H1 (cell line): ENCODE measurements at regions not wholly inside any gene's neighbourhood (a gene's known extent, or its start where the extent isn't known, plus 50 kb on each side); places are given as distances from the start of the nearest gene placed in this dataset.

Experiments used
- CTCF ChIA-PET: fragments of 300-600 bp; sonication (Branson Sonifier 250); formaldehyde crosslinking; loops from one replicate; lab custom pipeline; 2021; ENCODE audit not compliant: partially characterized antibody; lab: Charles Lee
- POLR2A ChIA-PET: fragments of 300-600 bp; sonication (Branson Sonifier 250); formaldehyde crosslinking; loops from one replicate; lab custom pipeline; 2021; ENCODE audit warnings: inconsistent platforms; ENCODE audit not compliant: partially characterized antibody; lab: Charles Lee
- DNase-seq, 2 experiments: peaks; one replicate each; pipeline versions ENCODE4 v3.0.0 to v3.0.0-alpha.2; 2010 to 2022; ENCODE audit warnings: low spot score in 2 of 2, low read depth in 1 of 2, mixed read lengths in 1 of 2
- FAIRE-seq: peaks from 2 replicates; lab custom pipeline; 2011; peaks lifted over from hg19 to GRCh38; lab: Jason Lieb, UNC
- H2AFZ ChIP-seq: 2 replicates; pipeline ENCODE4 v1.8.1; 2012; ENCODE audit warnings: low read length, inconsistent platforms
- H2AK5ac ChIP-seq: 2 replicates; pipeline ENCODE4 v1.6.1; 2013; ENCODE audit warnings: low read depth, low read length
- H2BK120ac ChIP-seq: replicated peaks from 2 replicates; pipeline ENCODE3; 2013; ENCODE audit warnings: low read depth, low read length, inconsistent platforms
- H2BK12ac ChIP-seq: 2 replicates; pipeline ENCODE4 v1.6.1; 2013; ENCODE audit warnings: low read depth, low read length
- H2BK15ac ChIP-seq: 2 replicates; pipeline ENCODE4 v1.6.1; 2013; ENCODE audit warnings: low read length
- H2BK20ac ChIP-seq: 2 replicates; pipeline ENCODE4 v1.6.1; 2013; ENCODE audit warnings: low read length
- H2BK5ac ChIP-seq: 2 replicates; pipeline ENCODE4 v1.6.1; 2013; ENCODE audit warnings: low read depth, low read length
- H3K14ac ChIP-seq: 2 replicates; pipeline ENCODE4 v1.6.1; 2013; ENCODE audit warnings: inconsistent platforms; ENCODE audit not compliant: insufficient read length
- H3K18ac ChIP-seq: 2 replicates; pipeline ENCODE4 v1.6.1; 2013; ENCODE audit warnings: low read length; ENCODE audit errors: extremely low read depth
- H3K23ac ChIP-seq: 2 replicates; pipeline ENCODE4 v1.6.1; 2013; ENCODE audit warnings: inconsistent platforms; ENCODE audit not compliant: insufficient read length
- H3K23me2 ChIP-seq: 2 replicates; pipeline ENCODE4 v1.6.1; 2013; ENCODE audit warnings: low read depth, low read length
- H3K27ac ChIP-seq: 2 replicates; pipeline ENCODE4 v1.6.1; 2011; ENCODE audit warnings: low read depth, low read length, inconsistent platforms
- H3K27me3 ChIP-seq, 4 experiments: replicated peaks in 1 of 4; 1 replicate in 1 of 4; 2 replicates in 3 of 4; pipeline versions ENCODE4 v1.6.1 to v1.8.1; 2011 to 2013; ENCODE audit warnings: low read length in 3 of 4, mild to moderate bottlenecking in 3 of 4, inconsistent platforms in 2 of 4, mixed read lengths in 2 of 4, moderate library complexity in 1 of 4; ENCODE audit not compliant: control insufficient read depth in 3 of 4, insufficient read depth in 3 of 4; ENCODE audit errors: extremely low read depth in 1 of 4
- H3K36me3 ChIP-seq, 4 experiments: 2 replicates each; pipeline versions ENCODE4 v1.6.1 to v1.8.1; 2011 to 2013; ENCODE audit warnings: mild to moderate bottlenecking in 4 of 4, low read length in 3 of 4, moderate library complexity in 2 of 4, control low read depth in 1 of 4, inconsistent platforms in 1 of 4; ENCODE audit not compliant: insufficient read depth in 4 of 4, control insufficient read depth in 2 of 4
- H3K4ac ChIP-seq: replicated peaks from 2 replicates; pipeline ENCODE3; 2013; ENCODE audit warnings: low read length, low read depth, mixed read lengths, inconsistent platforms; ENCODE audit not compliant: insufficient read length
- H3K4me1 ChIP-seq, 4 experiments: replicated peaks in 1 of 4; 1 replicate in 1 of 4; 2 replicates in 3 of 4; pipeline versions ENCODE4 v1.6.1 to v1.8.1; 2011 to 2013; ENCODE audit warnings: low read length in 3 of 4, inconsistent platforms in 2 of 4, mixed read lengths in 1 of 4; ENCODE audit not compliant: insufficient read depth in 4 of 4, control insufficient read depth in 3 of 4
- H3K4me2 ChIP-seq, 2 experiments: 2 replicates each; pipeline versions ENCODE4 v1.6.1 to v1.8.1; 2011 to 2013; ENCODE audit warnings: low read depth in 2 of 2, low read length in 2 of 2, control low read depth in 1 of 2, inconsistent platforms in 1 of 2, mild to moderate bottlenecking in 1 of 2; ENCODE audit not compliant: insufficient read depth in 1 of 2
- H3K4me3 ChIP-seq, 4 experiments: fragments of 200-600, 300-600 bp in 1 of 4; sonication (generic), shearing (Covaris generic), sonication (Bioruptor Twin) in 1 of 4; 2 replicates each; pipeline versions ENCODE4 v1.5.1 to v1.8.1; 2011 to 2016; ENCODE audit warnings: low read length in 4 of 4, low read depth in 3 of 4, control low read depth in 2 of 4, inconsistent platforms in 2 of 4, mild to moderate bottlenecking in 2 of 4, mixed read lengths in 1 of 4, moderate library complexity in 1 of 4; ENCODE audit not compliant: insufficient read depth in 2 of 4; ENCODE audit errors: extremely low read depth in 1 of 4
- H3K56ac ChIP-seq: replicated peaks from 2 replicates; pipeline ENCODE3; 2013; ENCODE audit warnings: low read depth, mild to moderate bottlenecking, mixed read lengths, low read length, inconsistent platforms; ENCODE audit not compliant: insufficient read length
- H3K79me1 ChIP-seq: 2 replicates; pipeline ENCODE4 v1.6.1; 2013; ENCODE audit warnings: low read depth, low read length, control low read depth
- H3K79me2 ChIP-seq, 2 experiments: 2 replicates each; pipeline versions ENCODE4 v1.6.1 to v1.8.1; 2012 to 2013; ENCODE audit warnings: low read length in 2 of 2, mild to moderate bottlenecking in 2 of 2, inconsistent platforms in 1 of 2; ENCODE audit not compliant: insufficient read depth in 2 of 2, control insufficient read depth in 1 of 2
- H3K9ac ChIP-seq, 4 experiments: replicated peaks in 1 of 4; 1 replicate in 1 of 4; 2 replicates in 3 of 4; pipeline versions ENCODE4 v1.6.1 to v1.8.1; 2011 to 2013; ENCODE audit warnings: low read depth in 3 of 4, low read length in 3 of 4, control low read depth in 2 of 4, mild to moderate bottlenecking in 2 of 4, moderate library complexity in 2 of 4, inconsistent platforms in 1 of 4; ENCODE audit errors: extremely low read depth in 1 of 4
- H3K9me3 ChIP-seq, 2 experiments: 2 replicates each; pipeline versions ENCODE4 v1.6.1 to v1.8.1; 2012 to 2013; ENCODE audit warnings: mild to moderate bottlenecking in 2 of 2, moderate library complexity in 2 of 2, control low read depth in 1 of 2, inconsistent platforms in 1 of 2, low read depth in 1 of 2, low read length in 1 of 2, mixed read lengths in 1 of 2; ENCODE audit not compliant: insufficient read depth in 2 of 2
- H4K20me1 ChIP-seq, 2 experiments: replicated peaks in 1 of 2; 2 replicates each; pipeline versions ENCODE3 to v1.8.1; 2011 to 2013; ENCODE audit warnings: inconsistent platforms in 2 of 2, low read length in 2 of 2, mild to moderate bottlenecking in 1 of 2; ENCODE audit not compliant: insufficient read depth in 2 of 2, control insufficient read depth in 1 of 2
- H4K5ac ChIP-seq: 2 replicates; pipeline ENCODE4 v1.6.1; 2013; ENCODE audit warnings: low read length, low read depth, mixed read lengths, inconsistent platforms; ENCODE audit not compliant: insufficient read length
- H4K8ac ChIP-seq: 2 replicates; pipeline ENCODE4 v1.8.0; 2013; ENCODE audit warnings: mild to moderate bottlenecking, moderate library complexity, low read length, inconsistent platforms; ENCODE audit not compliant: insufficient read depth; ENCODE audit errors: extremely low read depth
- H4K91ac ChIP-seq: replicated peaks from 2 replicates; pipeline ENCODE3; 2013; ENCODE audit warnings: low read length, mixed read lengths, inconsistent platforms; ENCODE audit not compliant: insufficient read length
- ASH2L ChIP-seq: fragments of 200-600, 300-600 bp; sonication (generic); IDR thresholded peaks from one replicate; pipeline ENCODE4 v1.7.1; 2017; ENCODE audit warnings: low read length
- CHD1 ChIP-seq: IDR thresholded peaks from 2 replicates; pipeline ENCODE4 v1.6.1; 2012; ENCODE audit warnings: low read depth, low read length, improper control_type of control experiment
- CHD2 ChIP-seq: IDR thresholded peaks from 2 replicates; pipeline ENCODE4 v1.6.1; 2012; ENCODE audit warnings: low read length, improper control_type of control experiment
- EGR1 ChIP-seq: IDR thresholded peaks from 2 replicates; pipeline ENCODE4 v1.6.1; 2011; ENCODE audit warnings: low read depth, low read length, borderline replicate concordance
- EZH2 ChIP-seq: fragments of 200-600 bp; sonication (generic); IDR thresholded peaks from 2 replicates; pipeline ENCODE4 v1.7.1; 2012; ENCODE audit warnings: low read depth, mild to moderate bottlenecking, moderate library complexity, low read length, inconsistent platforms; ENCODE audit not compliant: severe bottlenecking
- FOSL1 ChIP-seq: IDR thresholded peaks from 2 replicates; pipeline ENCODE4 v1.6.1; 2011; ENCODE audit warnings: mild to moderate bottlenecking, low read depth, low read length, moderate library complexity; ENCODE audit not compliant: insufficient read depth
- GTF2F1 ChIP-seq: IDR thresholded peaks from 2 replicates; pipeline ENCODE4 v1.6.1; 2012; ENCODE audit warnings: low read depth, low read length, improper control_type of control experiment, borderline replicate concordance
- POLR2A ChIP-seq, 2 experiments: IDR thresholded peaks; 1 replicate in 1 of 2; 2 replicates in 1 of 2; pipeline ENCODE4 v1.6.1; 2011; ENCODE audit warnings: low read depth in 2 of 2, low read length in 2 of 2, mild to moderate bottlenecking in 2 of 2; ENCODE audit errors: control extremely low read depth in 1 of 2
- POU5F1 ChIP-seq: IDR thresholded peaks from 2 replicates; pipeline ENCODE4 v1.6.1; 2011; ENCODE audit warnings: low read depth, mild to moderate bottlenecking, low read length, moderate library complexity
- RAD21 ChIP-seq, 2 experiments: IDR thresholded peaks in 1 of 2; conservative IDR thresholded peaks in 1 of 2; 2 replicates each; pipeline ENCODE4 v1.6.1; 2011; ENCODE audit warnings: low read depth in 2 of 2, low read length in 2 of 2, improper control_type of control experiment in 1 of 2, inconsistent platforms in 1 of 2, mild to moderate bottlenecking in 1 of 2, moderate library complexity in 1 of 2
- RFX5 ChIP-seq: IDR thresholded peaks from 2 replicates; pipeline ENCODE4 v1.6.1; 2011; ENCODE audit warnings: low read depth, low read length, improper control_type of control experiment, borderline replicate concordance
- SIN3A ChIP-seq, 2 experiments: IDR thresholded peaks in 1 of 2; conservative IDR thresholded peaks in 1 of 2; 2 replicates each; pipeline ENCODE4 v1.6.1; 2011 to 2012; ENCODE audit warnings: low read length in 2 of 2, improper control_type of control experiment in 1 of 2, low read depth in 1 of 2, mild to moderate bottlenecking in 1 of 2
- USF2 ChIP-seq: IDR thresholded peaks from 2 replicates; pipeline ENCODE4 v1.6.1; 2011; ENCODE audit warnings: low read length, improper control_type of control experiment

GRCh38 chr3:164514576-164514975, 563.7 kb downstream of the SI start (continued):
- TF ChIP-seq GTF2F1 = no peak
- TF ChIP-seq, all 59 proteins: peak for 0

DNA sequence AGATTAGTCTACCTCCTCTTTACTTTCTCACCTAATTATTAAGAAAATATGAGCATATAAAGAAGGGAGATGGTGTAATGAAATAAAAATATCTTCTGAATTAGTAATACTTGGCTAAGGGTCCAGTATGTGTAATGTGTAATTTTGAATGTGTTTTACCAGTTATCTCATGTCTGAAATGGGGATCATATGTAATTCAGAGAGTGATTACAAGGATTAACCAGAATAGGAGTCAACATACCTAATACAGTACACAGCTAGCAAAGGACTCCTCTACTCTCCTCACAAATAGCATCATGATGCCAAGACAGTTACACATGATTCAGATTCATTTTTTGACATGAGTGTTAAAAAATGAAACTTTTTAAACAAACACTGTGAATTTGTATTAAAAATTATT, 570.4 kb downstream of the SI start:
- no peaks in the 10 kb centered on the region for H3K9me3 ChIP-seq
- ChIA-PET POLR2A (no interaction called here), CTCF (no interaction called here)
- H3K56ac ChIP-seq = no peak overlapping the region
- no peak overlapping the region for H3K9ac ChIP-seq
- no peaks in the 10 kb centered on the region for H4K20me1 ChIP-seq
- H3K4me1 ChIP-seq = no peaks in the 10 kb centered on the region
- FAIRE-seq (no peak), DNase-seq (no peak)
- H2AK5ac ChIP-seq = no peak overlapping the region
- no peak overlapping the region for H3K23ac ChIP-seq
- H3K4ac ChIP-seq = no peak overlapping the region
- H3K36me3 ChIP-seq = no peaks in the 10 kb centered on the region
- H4K8ac ChIP-seq = no peak overlapping the region
- H2AFZ ChIP-seq = no peak overlapping the region
- H2BK15ac ChIP-seq = no peak overlapping the region
- no peak overlapping the region for H3K4me3 ChIP-seq
- no peak overlapping the region for H3K4me2 ChIP-seq
- H3K79me1 ChIP-seq = no peaks in the 10 kb centered on the region
- no peak overlapping the region for H3K27ac ChIP-seq
- H2BK20ac ChIP-seq = no peak overlapping the region
- no peak overlapping the region for H4K91ac ChIP-seq
- no peaks in the 10 kb centered on the region for H3K27me3 ChIP-seq
- H3K79me2 ChIP-seq = no peaks in the 10 kb centered on the region
- no peak overlapping the region for H2BK120ac ChIP-seq
- H3K18ac ChIP-seq = no peak overlapping the region
- no peaks in the 10 kb centered on the region; the same call in 1 of the 2 replicates for H3K23me2 ChIP-seq
- no peak overlapping the region for H3K14ac ChIP-seq
- H2BK5ac ChIP-seq = no peak overlapping the region
- H2BK12ac ChIP-seq = no peak overlapping the region
- H4K5ac ChIP-seq = no peak overlapping the region
- TF ChIP-seq RAD21 (IDR thresholded peaks at IDR 0.05 in 1 of 2, conservative IDR thresholded peaks at IDR 0.05 in 1 of 2; ENCODE audit: low read depth in 2 of 2, low read length in 2 of 2) (no peak), POLR2A (IDR thresholded peaks at IDR 0.05; ENCODE audit: control extremely low read depth in 1 of 2, low read depth in 2 of 2, low read length in 2 of 2) (no peak), USF2 (no peak), EZH2 (no peak), ASH2L (no peak), FOSL1 (no peak), SIN3A (conservative IDR thresholded peaks at IDR 0.05 in 1 of 2, IDR thresholded peaks at IDR 0.05 in 1 of 2; ENCODE audit: low read depth in 1 of 2, low read length in 2 of 2) (no peak), CHD1 (no peak), POU5F1 (no peak), RFX5 (no peak), EGR1 (no peak), CHD2 (no peak)
